Activated CD8-positive, alpha-beta T cell treated with anti-CD3 and anti-CD28 coated beads, Interleukin-2, amount 10 ng/mL, durations not matched to agents 7 days and 5 days (primary cell): ENCODE measurements at regions not wholly inside any gene's neighbourhood (a gene's known extent, or its start where the extent isn't known, plus 50 kb on each side); places are given as distances from the start of the nearest gene placed in this dataset.
"Not testable (repeated sequence)": the region's sequence is repeated elsewhere in the genome, so short reads cannot be mapped to it uniquely, and the experiment has no call there.

Experiments used
- ATAC-seq: fragments of 150-1000 bp; cut with Tn5 transposase; one replicate; pipeline ENCODE4 v1.10.0; 2021; ENCODE audit warnings: moderate library complexity
- CTCF ChIA-PET: fragments of 350-600 bp; sonication (Branson Sonifier 250); formaldehyde crosslinking; loops from one replicate; lab custom pipeline; 2021; ENCODE audit warnings: antibody characterized with exemption; lab: Charles Lee
- POLR2A ChIA-PET: fragments of 350-600 bp; sonication (Branson Sonifier 250); formaldehyde crosslinking; loops from one replicate; lab custom pipeline; 2021; ENCODE audit warnings: antibody characterized with exemption; lab: Charles Lee
- DNase-seq: peaks from one replicate; pipeline ENCODE4 v3.0.0-alpha.2; 2020
- H3K27ac Mint-ChIP-seq: one replicate; pipeline ENCODE4 v1.8.0; 2021; ENCODE audit warnings: mild to moderate bottlenecking, mixed read lengths
- H3K27me3 Mint-ChIP-seq: one replicate; pipeline ENCODE4 v1.8.0; 2021; ENCODE audit warnings: low read depth, mixed read lengths
- H3K36me3 Mint-ChIP-seq: one replicate; pipeline ENCODE4 v1.8.0; 2021; ENCODE audit warnings: low read depth, mixed read lengths
- H3K4me1 Mint-ChIP-seq: one replicate; pipeline ENCODE4 v1.8.0; 2021; ENCODE audit warnings: low read depth, mixed read lengths
- H3K4me3 Mint-ChIP-seq: one replicate; pipeline ENCODE4 v1.8.0; 2021; ENCODE audit warnings: mild to moderate bottlenecking, mixed read lengths
- H3K9me3 Mint-ChIP-seq: one replicate; pipeline ENCODE4 v1.8.0; 2022; ENCODE audit warnings: mixed read lengths; ENCODE audit not compliant: insufficient read depth

- H3K27me3 Mint-ChIP-seq, H3K36me3 Mint-ChIP-seq, POLR2A ChIA-PET, H3K27ac Mint-ChIP-seq, H3K4me1 Mint-ChIP-seq, ATAC-seq, H3K4me3 Mint-ChIP-seq, DNase-seq, CTCF ChIA-PET, H3K9me3 Mint-ChIP-seq: not testable (repeated sequence)
Measured at GRCh38 chr1:91279-91678, 360.2 kb downstream of the OR4F29 start.

DNA sequence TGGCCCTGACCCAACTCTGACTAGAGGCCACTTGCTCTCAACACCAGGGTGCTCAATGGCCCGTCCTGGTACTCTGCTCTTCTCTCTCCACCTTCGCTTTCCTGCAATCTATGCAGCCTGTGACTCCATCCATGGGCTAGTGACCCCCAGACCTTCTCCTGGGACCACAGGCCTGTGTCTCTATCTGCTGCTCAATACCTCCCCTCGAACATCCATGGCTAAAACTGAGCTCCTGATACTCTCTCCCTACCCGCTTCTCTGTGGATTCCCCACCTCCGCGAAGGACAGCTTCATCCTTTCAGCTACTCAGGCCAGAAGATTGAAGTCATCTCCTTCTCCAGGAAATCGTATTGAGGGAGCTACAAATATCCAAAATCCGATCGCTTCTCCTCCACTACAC is 363.4 kb downstream of the OR4F29 start:
- H3K36me3 Mint-ChIP-seq, POLR2A ChIA-PET, ATAC-seq, H3K9me3 Mint-ChIP-seq, H3K27ac Mint-ChIP-seq, DNase-seq, H3K4me1 Mint-ChIP-seq, CTCF ChIA-PET, H3K4me3 Mint-ChIP-seq, H3K27me3 Mint-ChIP-seq: not testable (repeated sequence)

- CTCF ChIA-PET, H3K9me3 Mint-ChIP-seq, H3K36me3 Mint-ChIP-seq: not testable (repeated sequence)
Measured at GRCh38 chr1:79152-79551, 372.3 kb downstream of the OR4F29 start.

GRCh38 chr1:65119-65518 is 386.4 kb downstream of the OR4F29 start, which contains the start of gene OR4F5:
TSS of gene OR4F5 (plus strand) at chr1:65419.
- POLR2A ChIA-PET, ATAC-seq, H3K9me3 Mint-ChIP-seq, H3K4me3 Mint-ChIP-seq, H3K27me3 Mint-ChIP-seq, DNase-seq, CTCF ChIA-PET, H3K4me1 Mint-ChIP-seq, H3K27ac Mint-ChIP-seq, H3K36me3 Mint-ChIP-seq: not testable (repeated sequence)

More at GRCh38 chr1:79152-79551, 372.3 kb downstream of the OR4F29 start:
- H3K27me3 Mint-ChIP-seq, H3K27ac Mint-ChIP-seq, H3K4me3 Mint-ChIP-seq, H3K4me1 Mint-ChIP-seq, ATAC-seq, DNase-seq, POLR2A ChIA-PET: not testable (repeated sequence)

GRCh38 chr1:56014-56531 is 395.4 kb downstream of the OR4F29 start:
- H3K4me3 Mint-ChIP-seq, CTCF ChIA-PET, ATAC-seq, DNase-seq, H3K27ac Mint-ChIP-seq, H3K4me1 Mint-ChIP-seq, H3K27me3 Mint-ChIP-seq, POLR2A ChIA-PET, H3K36me3 Mint-ChIP-seq, H3K9me3 Mint-ChIP-seq: not testable (repeated sequence)

DNA sequence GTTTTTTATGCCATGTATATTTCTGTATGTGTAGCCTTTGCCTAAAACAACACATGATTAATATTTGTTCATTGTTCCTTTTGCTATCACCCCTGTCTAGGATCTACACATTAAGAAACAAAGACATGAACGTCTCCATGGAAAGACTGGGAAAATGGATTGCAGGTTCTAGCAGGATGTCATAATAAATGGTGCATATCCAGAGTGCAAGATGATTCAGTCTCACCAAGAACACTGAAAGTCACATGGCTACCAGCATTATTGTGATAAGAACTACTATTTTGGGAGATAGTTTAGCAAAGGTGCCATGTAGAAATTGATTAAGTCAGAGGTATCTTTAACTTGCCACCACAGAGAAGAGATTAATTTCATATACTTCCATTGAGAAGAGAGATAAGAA is 398.3 kb downstream of the OR4F29 start:
- H3K4me1 Mint-ChIP-seq, H3K9me3 Mint-ChIP-seq, ATAC-seq, POLR2A ChIA-PET, H3K27ac Mint-ChIP-seq, H3K4me3 Mint-ChIP-seq, H3K27me3 Mint-ChIP-seq, H3K36me3 Mint-ChIP-seq, CTCF ChIA-PET, DNase-seq: not testable (repeated sequence)

- DNase-seq, H3K4me1 Mint-ChIP-seq, CTCF ChIA-PET, H3K4me3 Mint-ChIP-seq, ATAC-seq, H3K9me3 Mint-ChIP-seq, POLR2A ChIA-PET, H3K36me3 Mint-ChIP-seq, H3K27me3 Mint-ChIP-seq, H3K27ac Mint-ChIP-seq: not testable (repeated sequence)
Measured at GRCh38 chr1:41965-42466, 409.5 kb downstream of the OR4F29 start.

GRCh38 chr1:41197-41596 is 410.3 kb downstream of the OR4F29 start:
- POLR2A ChIA-PET, H3K36me3 Mint-ChIP-seq, H3K27me3 Mint-ChIP-seq, DNase-seq, CTCF ChIA-PET, ATAC-seq, H3K27ac Mint-ChIP-seq, H3K4me3 Mint-ChIP-seq, H3K4me1 Mint-ChIP-seq, H3K9me3 Mint-ChIP-seq: not testable (repeated sequence)

DNA sequence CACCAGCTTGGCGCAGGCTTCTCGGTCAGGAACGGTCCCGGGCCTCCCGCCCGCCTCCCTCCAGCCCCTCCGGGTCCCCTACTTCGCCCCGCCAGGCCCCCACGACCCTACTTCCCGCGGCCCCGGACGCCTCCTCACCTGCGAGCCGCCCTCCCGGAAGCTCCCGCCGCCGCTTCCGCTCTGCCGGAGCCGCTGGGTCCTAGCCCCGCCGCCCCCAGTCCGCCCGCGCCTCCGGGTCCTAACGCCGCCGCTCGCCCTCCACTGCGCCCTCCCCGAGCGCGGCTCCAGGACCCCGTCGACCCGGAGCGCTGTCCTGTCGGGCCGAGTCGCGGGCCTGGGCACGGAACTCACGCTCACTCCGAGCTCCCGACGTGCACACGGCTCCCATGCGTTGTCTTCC is 422.3 kb downstream of the OR4F29 start:
- H3K36me3 Mint-ChIP-seq, H3K27ac Mint-ChIP-seq, DNase-seq, H3K27me3 Mint-ChIP-seq, H3K4me1 Mint-ChIP-seq, H3K4me3 Mint-ChIP-seq, POLR2A ChIA-PET, ATAC-seq, H3K9me3 Mint-ChIP-seq, CTCF ChIA-PET: not testable (repeated sequence)

DNA sequence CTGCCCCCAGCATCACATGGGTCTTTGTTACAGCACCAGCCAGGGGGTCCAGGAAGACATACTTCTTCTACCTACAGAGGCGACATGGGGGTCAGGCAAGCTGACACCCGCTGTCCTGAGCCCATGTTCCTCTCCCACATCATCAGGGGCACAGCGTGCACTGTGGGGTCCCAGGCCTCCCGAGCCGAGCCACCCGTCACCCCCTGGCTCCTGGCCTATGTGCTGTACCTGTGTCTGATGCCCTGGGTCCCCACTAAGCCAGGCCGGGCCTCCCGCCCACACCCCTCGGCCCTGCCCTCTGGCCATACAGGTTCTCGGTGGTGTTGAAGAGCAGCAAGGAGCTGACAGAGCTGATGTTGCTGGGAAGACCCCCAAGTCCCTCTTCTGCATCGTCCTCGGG is 434.2 kb downstream of the OR4F29 start:
- ATAC-seq, H3K27ac Mint-ChIP-seq, CTCF ChIA-PET, H3K27me3 Mint-ChIP-seq, H3K36me3 Mint-ChIP-seq, H3K4me1 Mint-ChIP-seq, POLR2A ChIA-PET, H3K9me3 Mint-ChIP-seq, H3K4me3 Mint-ChIP-seq: not testable (repeated sequence)
- DNase-seq = peak; percentile 18

- H3K36me3 Mint-ChIP-seq, ATAC-seq, H3K27ac Mint-ChIP-seq, H3K9me3 Mint-ChIP-seq, H3K4me1 Mint-ChIP-seq, H3K4me3 Mint-ChIP-seq, POLR2A ChIA-PET, CTCF ChIA-PET, H3K27me3 Mint-ChIP-seq: not testable (repeated sequence)
- peak; percentile 19 for DNase-seq
Measured at GRCh38 chr1:16025-16424, 435.5 kb downstream of the OR4F29 start.

GRCh38 chr1:9941-10717 is 441.3 kb downstream of the OR4F29 start:
- H3K9me3 Mint-ChIP-seq, H3K4me1 Mint-ChIP-seq, POLR2A ChIA-PET, H3K27me3 Mint-ChIP-seq, H3K36me3 Mint-ChIP-seq, CTCF ChIA-PET, H3K27ac Mint-ChIP-seq, H3K4me3 Mint-ChIP-seq: not testable (repeated sequence)
- peak; percentile 33 for DNase-seq
- ATAC-seq = peak; percentile 23
